ENCODE measurements at regions not wholly inside any gene's neighbourhood (a gene's known extent, or its start where the extent isn't known, plus 50 kb on each side); places are given as distances from the start of the nearest gene placed in this dataset.

DNA sequence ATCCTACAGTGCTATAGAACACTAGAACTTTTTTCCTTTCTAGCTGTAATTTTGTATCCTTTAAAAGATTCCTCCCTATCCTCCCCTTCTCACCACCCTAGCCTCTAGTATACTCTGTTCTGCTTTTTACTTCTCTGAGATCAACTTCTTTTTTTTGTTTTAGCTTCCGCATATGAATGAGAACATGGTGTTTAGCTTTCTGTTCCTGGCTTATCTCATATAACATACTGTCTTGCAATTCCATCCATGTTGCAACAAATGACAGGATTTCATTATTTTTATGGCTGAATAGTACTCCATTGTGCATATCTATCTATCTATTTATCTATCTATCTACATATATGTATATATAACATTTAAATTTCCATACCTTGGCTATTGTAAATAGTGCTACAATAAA lies 126.0 kb upstream of the MAN2A1 start:
- H3K9me3 ChIP-seq = no peaks in the 10 kb centered on the region
- intact Hi-C loops (cut with DNase I; ENCODE audit: low total_unique reads) = no loop called here
- in situ Hi-C loops (cut with MboI; ENCODE audit: low pct_ligation_motif_present in 1 of 4, low pct_unique_long_range_greater_than_20kb in 1 of 4, low sequenced_read_pairs in 3 of 4) = no loop called here
- H3K4me3 ChIP-seq = no peak overlapping the region
- no peaks in the 10 kb centered on the region for H3K36me3 ChIP-seq
- 97 to 100% methylated on average over 1 of the region's 1 CpG for WGBS, 2 donors (ENCODE audit: low coverage in 1 of 2)
- TF ChIP-seq POLR2A (IDR thresholded peaks at IDR 0.05) = no peak
- no peak for TF ChIP-seq EP300 (IDR thresholded peaks at IDR 0.05; ENCODE audit: low read depth)
- no peak for TF ChIP-seq POLR2AphosphoS5 (IDR thresholded peaks at IDR 0.05)
- TF ChIP-seq, protein P1, sequence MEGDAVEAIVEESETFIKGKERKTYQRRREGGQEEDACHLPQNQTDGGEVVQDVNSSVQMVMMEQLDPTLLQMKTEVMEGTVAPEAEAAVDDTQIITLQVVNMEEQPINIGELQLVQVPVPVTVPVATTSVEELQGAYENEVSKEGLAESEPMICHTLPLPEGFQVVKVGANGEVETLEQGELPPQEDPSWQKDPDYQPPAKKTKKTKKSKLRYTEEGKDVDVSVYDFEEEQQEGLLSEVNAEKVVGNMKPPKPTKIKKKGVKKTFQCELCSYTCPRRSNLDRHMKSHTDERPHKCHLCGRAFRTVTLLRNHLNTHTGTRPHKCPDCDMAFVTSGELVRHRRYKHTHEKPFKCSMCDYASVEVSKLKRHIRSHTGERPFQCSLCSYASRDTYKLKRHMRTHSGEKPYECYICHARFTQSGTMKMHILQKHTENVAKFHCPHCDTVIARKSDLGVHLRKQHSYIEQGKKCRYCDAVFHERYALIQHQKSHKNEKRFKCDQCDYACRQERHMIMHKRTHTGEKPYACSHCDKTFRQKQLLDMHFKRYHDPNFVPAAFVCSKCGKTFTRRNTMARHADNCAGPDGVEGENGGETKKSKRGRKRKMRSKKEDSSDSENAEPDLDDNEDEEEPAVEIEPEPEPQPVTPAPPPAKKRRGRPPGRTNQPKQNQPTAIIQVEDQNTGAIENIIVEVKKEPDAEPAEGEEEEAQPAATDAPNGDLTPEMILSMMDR (IDR thresholded peaks at IDR 0.05) = no peak
- no peak overlapping the region for H3K27ac ChIP-seq
- no peaks in the 10 kb centered on the region for H3K27me3 ChIP-seq
- DNase-seq = no peak
- no peaks in the 10 kb centered on the region for H3K4me1 ChIP-seq

GRCh38 chr5:109563189-109563588 lies 126.5 kb upstream of the MAN2A1 start:
- DNase-seq = no peak
- Histone ChIP-seq H3K27ac (no peak overlapping the region), H3K4me1 (no peaks in the 10 kb centered on the region), H3K9me3 (no peaks in the 10 kb centered on the region), H3K36me3 (no peaks in the 10 kb centered on the region), H3K4me3 (no peak overlapping the region), H3K27me3 (no peaks in the 10 kb centered on the region)
- intact Hi-C loops (cut with DNase I; ENCODE audit: low total_unique reads) = no loop called here
- in situ Hi-C loops (cut with MboI; ENCODE audit: low pct_ligation_motif_present in 1 of 4, low pct_unique_long_range_greater_than_20kb in 1 of 4, low sequenced_read_pairs in 3 of 4) = no loop called here
- TF ChIP-seq POLR2AphosphoS5 (IDR thresholded peaks at IDR 0.05) (no peak), POLR2A (IDR thresholded peaks at IDR 0.05) (no peak), EP300 (IDR thresholded peaks at IDR 0.05; ENCODE audit: low read depth) (no peak)
- TF ChIP-seq, protein P1 (IDR thresholded peaks at IDR 0.05) = no peak
- 83 to 84% methylated on average over 1 of the region's 1 CpG for WGBS, 2 donors (ENCODE audit: low coverage in 1 of 2)

- intact Hi-C loops (cut with DNase I; ENCODE audit: low total_unique reads) (no loop called here), in situ Hi-C loops (cut with MboI; ENCODE audit: low pct_ligation_motif_present in 1 of 4, low pct_unique_long_range_greater_than_20kb in 1 of 4, low sequenced_read_pairs in 3 of 4) (no loop called here)
- H3K4me1 ChIP-seq = no peaks in the 10 kb centered on the region
- no peaks in the 10 kb centered on the region for H3K27me3 ChIP-seq
- no peak overlapping the region for H3K27ac ChIP-seq
- TF ChIP-seq, protein P1 (IDR thresholded peaks at IDR 0.05) = no peak
- TF ChIP-seq EP300 (IDR thresholded peaks at IDR 0.05; ENCODE audit: low read depth) (no peak), POLR2A (IDR thresholded peaks at IDR 0.05) (no peak), POLR2AphosphoS5 (IDR thresholded peaks at IDR 0.05) (no peak)
- H3K9me3 ChIP-seq = no peaks in the 10 kb centered on the region
- H3K36me3 ChIP-seq = no peaks in the 10 kb centered on the region
- no peak for DNase-seq
- 62 to 69% methylated on average over 3 of the region's 3 CpGs for WGBS, 2 donors (ENCODE audit: low coverage in 1 of 2)
- no peak overlapping the region for H3K4me3 ChIP-seq
These were observed 127.3 kb upstream of the MAN2A1 start for GRCh38 chr5:109562441-109562840.

DNA sequence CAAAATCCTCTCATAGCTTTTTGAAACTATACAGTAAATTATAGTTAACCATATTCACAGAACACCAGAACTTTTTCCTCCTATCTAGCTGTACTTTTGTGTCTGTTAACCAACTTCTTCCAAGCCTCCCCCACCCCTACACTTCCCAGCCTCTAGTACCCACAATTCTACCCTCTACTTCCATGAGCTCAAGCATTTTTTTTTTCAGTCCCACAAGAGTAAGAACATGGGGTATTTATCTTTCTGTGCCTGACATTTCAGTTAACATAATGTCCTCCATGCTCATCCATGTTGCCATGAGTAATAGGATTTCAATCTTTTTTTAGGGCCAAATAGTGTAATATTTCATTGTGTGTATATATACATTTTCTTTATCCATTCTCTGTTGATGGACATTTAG lies 128.3 kb upstream of the MAN2A1 start:
- in situ Hi-C loops (cut with MboI; ENCODE audit: low pct_ligation_motif_present in 1 of 4, low pct_unique_long_range_greater_than_20kb in 1 of 4, low sequenced_read_pairs in 3 of 4) = no loop called here
- Histone ChIP-seq H3K27me3 (no peaks in the 10 kb centered on the region), H3K27ac (no peak overlapping the region), H3K4me1 (no peaks in the 10 kb centered on the region), H3K9me3 (no peaks in the 10 kb centered on the region), H3K36me3 (no peaks in the 10 kb centered on the region), H3K4me3 (no peak overlapping the region)
- TF ChIP-seq, protein P1 (IDR thresholded peaks at IDR 0.05) = no peak
- TF ChIP-seq EP300 (IDR thresholded peaks at IDR 0.05; ENCODE audit: low read depth) (no peak), POLR2A (IDR thresholded peaks at IDR 0.05) (no peak), POLR2AphosphoS5 (IDR thresholded peaks at IDR 0.05) (no peak)
- intact Hi-C loops (cut with DNase I; ENCODE audit: low total_unique reads) = no loop called here
- DNase-seq = no peak
